ENCODE measurements at regions not wholly inside any gene's neighbourhood (a gene's known extent, or its start where the extent isn't known, plus 50 kb on each side); places are given as distances from the start of the nearest gene placed in this dataset.
"Not testable (repeated sequence)": the region's sequence is repeated elsewhere in the genome, so short reads cannot be mapped to it uniquely, and the experiment has no call there.

GRCh38 chr14:106738598-106739258, 1212.3 kb downstream of the TMEM121 start:
- not testable (repeated sequence) for H3K4me3 ChIP-seq (ENCODE audit: low read depth, low read length); H3K4me1 ChIP-seq (ENCODE audit: insufficient read depth); DNase-seq (ENCODE audit: extremely low spot score); H3K36me3 ChIP-seq (ENCODE audit: insufficient read depth); H3K27ac ChIP-seq (ENCODE audit: low read depth)
- WGBS: 66% methylated on average over 7 of the region's 9 CpGs

GRCh38 chr14:106741086-106741827, 1214.9 kb downstream of the TMEM121 start:
- not testable (repeated sequence) for H3K27ac ChIP-seq (ENCODE audit: low read depth); DNase-seq (ENCODE audit: extremely low spot score); H3K36me3 ChIP-seq (ENCODE audit: insufficient read depth); H3K4me3 ChIP-seq (ENCODE audit: low read depth, low read length); H3K4me1 ChIP-seq (ENCODE audit: insufficient read depth)
- WGBS: 35% methylated on average over 15 of the region's 16 CpGs

GRCh38 chr14:106745016-106745767, 1218.8 kb downstream of the TMEM121 start:
- DNase-seq (ENCODE audit: extremely low spot score); H3K27ac ChIP-seq (ENCODE audit: low read depth); H3K4me1 ChIP-seq (ENCODE audit: insufficient read depth); H3K4me3 ChIP-seq (ENCODE audit: low read depth, low read length); H3K36me3 ChIP-seq (ENCODE audit: insufficient read depth): not testable (repeated sequence)
- WGBS: 52% methylated on average over 15 of the region's 15 CpGs

GRCh38 chr14:106750089-106750488, 1223.7 kb downstream of the TMEM121 start:
- not testable (repeated sequence) for H3K27ac ChIP-seq (ENCODE audit: low read depth); DNase-seq (ENCODE audit: extremely low spot score); H3K36me3 ChIP-seq (ENCODE audit: insufficient read depth); H3K4me1 ChIP-seq (ENCODE audit: insufficient read depth); H3K4me3 ChIP-seq (ENCODE audit: low read depth, low read length)
- 63% methylated on average over 1 of the region's 3 CpGs for WGBS

- DNase-seq (ENCODE audit: extremely low spot score); H3K4me3 ChIP-seq (ENCODE audit: low read depth, low read length); H3K4me1 ChIP-seq (ENCODE audit: insufficient read depth); H3K36me3 ChIP-seq (ENCODE audit: insufficient read depth); H3K27ac ChIP-seq (ENCODE audit: low read depth): not testable (repeated sequence)
- WGBS: 21% methylated on average over 4 of the region's 4 CpGs
Measured at GRCh38 chr14:106753751-106754150, 1227.4 kb downstream of the TMEM121 start.

- H3K4me3 ChIP-seq (ENCODE audit: low read depth, low read length); H3K36me3 ChIP-seq (ENCODE audit: insufficient read depth); DNase-seq (ENCODE audit: extremely low spot score); H3K27ac ChIP-seq (ENCODE audit: low read depth); H3K4me1 ChIP-seq (ENCODE audit: insufficient read depth): not testable (repeated sequence)
- 39% methylated on average over 6 of the region's 6 CpGs for WGBS
Measured at GRCh38 chr14:106757444-106757843, 1231.1 kb downstream of the TMEM121 start.

- not testable (repeated sequence) for H3K36me3 ChIP-seq (ENCODE audit: insufficient read depth); H3K4me3 ChIP-seq (ENCODE audit: low read depth, low read length); DNase-seq (ENCODE audit: extremely low spot score); H3K4me1 ChIP-seq (ENCODE audit: insufficient read depth); H3K27ac ChIP-seq (ENCODE audit: low read depth)
- 64% methylated on average over 12 of the region's 15 CpGs for WGBS
Measured at GRCh38 chr14:106761886-106762816, 1235.8 kb downstream of the TMEM121 start.

- not testable (repeated sequence) for H3K4me1 ChIP-seq (ENCODE audit: insufficient read depth); DNase-seq (ENCODE audit: extremely low spot score); H3K36me3 ChIP-seq (ENCODE audit: insufficient read depth); H3K4me3 ChIP-seq (ENCODE audit: low read depth, low read length); H3K27ac ChIP-seq (ENCODE audit: low read depth)
- WGBS: 30% methylated on average over 11 of the region's 11 CpGs
Measured at GRCh38 chr14:106764968-106765369, 1238.6 kb downstream of the TMEM121 start.

- WGBS: 51% methylated on average over 3 of the region's 3 CpGs
- H3K4me3 ChIP-seq (ENCODE audit: low read depth, low read length): no peak overlapping the region
Measured at GRCh38 chr14:106766145-106766544, 1239.8 kb downstream of the TMEM121 start.

GRCh38 chr14:106766551-106767277, 1240.3 kb downstream of the TMEM121 start:
- H3K4me3 ChIP-seq (ENCODE audit: low read depth, low read length); H3K4me1 ChIP-seq (ENCODE audit: insufficient read depth); DNase-seq (ENCODE audit: extremely low spot score); H3K36me3 ChIP-seq (ENCODE audit: insufficient read depth); H3K27ac ChIP-seq (ENCODE audit: low read depth): not testable (repeated sequence)
- 37% methylated on average over 5 of the region's 5 CpGs for WGBS

More at GRCh38 chr14:106766145-106766544, 1239.8 kb downstream of the TMEM121 start:
- Histone ChIP-seq H3K36me3 (ENCODE audit: insufficient read depth) (no peaks in the 10 kb centered on the region), H3K4me1 (ENCODE audit: insufficient read depth) (no peaks in the 10 kb centered on the region), H3K27ac (ENCODE audit: low read depth) (no peak overlapping the region)
- DNase-seq (ENCODE audit: extremely low spot score): no peak

- H3K4me3 ChIP-seq (ENCODE audit: low read depth, low read length); DNase-seq (ENCODE audit: extremely low spot score); H3K4me1 ChIP-seq (ENCODE audit: insufficient read depth); H3K27ac ChIP-seq (ENCODE audit: low read depth); H3K36me3 ChIP-seq (ENCODE audit: insufficient read depth): not testable (repeated sequence)
- WGBS: 50% methylated on average over 8 of the region's 8 CpGs
Measured at GRCh38 chr14:106768230-106768629, 1241.8 kb downstream of the TMEM121 start.

GRCh38 chr14:106768972-106769700, 1242.8 kb downstream of the TMEM121 start:
- not testable (repeated sequence) for H3K4me1 ChIP-seq (ENCODE audit: insufficient read depth); DNase-seq (ENCODE audit: extremely low spot score); H3K4me3 ChIP-seq (ENCODE audit: low read depth, low read length); H3K27ac ChIP-seq (ENCODE audit: low read depth); H3K36me3 ChIP-seq (ENCODE audit: insufficient read depth)
- 62% methylated on average over 8 of the region's 8 CpGs for WGBS

Data from urinary bladder (tissue), 3 donors.